ENCODE measurements at regions not wholly inside any gene's neighbourhood (a gene's known extent, or its start where the extent isn't known, plus 50 kb on each side); places are given as distances from the start of the nearest gene placed in this dataset.

- no peak for DNase-seq (ENCODE audit: low read depth)
Measured at GRCh38 chr14:71675900-71676287, 256.3 kb upstream of the RGS6 start.

GRCh38 chr14:71680736-71681387 lies 251.4 kb upstream of the RGS6 start:
- DNase-seq (ENCODE audit: low read depth): no peak

GRCh38 chr14:71682337-71682736 lies 249.9 kb upstream of the RGS6 start:
- no peak for DNase-seq (ENCODE audit: low read depth)

- no peak for DNase-seq (ENCODE audit: low read depth)
Measured at GRCh38 chr14:71684323-71684722, 247.9 kb upstream of the RGS6 start.

- no peak for DNase-seq (ENCODE audit: low read depth)
Measured at GRCh38 chr14:71686677-71687076, 245.6 kb upstream of the RGS6 start.

- no peak for DNase-seq (ENCODE audit: low read depth)
Measured at GRCh38 chr14:71687166-71687831, 244.9 kb upstream of the RGS6 start.

GRCh38 chr14:71688576-71688975 lies 243.7 kb upstream of the RGS6 start:
- DNase-seq (ENCODE audit: low read depth): no peak

- DNase-seq (ENCODE audit: low read depth): no peak
Measured at GRCh38 chr14:71690478-71690877, 241.8 kb upstream of the RGS6 start.

GRCh38 chr14:71692496-71692895 lies 239.7 kb upstream of the RGS6 start:
- no peak for DNase-seq (ENCODE audit: low read depth)

GRCh38 chr14:71693381-71693780 lies 238.8 kb upstream of the RGS6 start:
- DNase-seq (ENCODE audit: low read depth): no peak

GRCh38 chr14:71694591-71695530 lies 237.4 kb upstream of the RGS6 start:
- DNase-seq (ENCODE audit: low read depth): no peak

GRCh38 chr14:71695611-71696350 lies 236.4 kb upstream of the RGS6 start:
- DNase-seq (ENCODE audit: low read depth): no peak

- DNase-seq (ENCODE audit: low read depth): no peak
Measured at GRCh38 chr14:71698027-71698426, 234.2 kb upstream of the RGS6 start.

GRCh38 chr14:71698673-71699072 lies 233.6 kb upstream of the RGS6 start:
- no peak for DNase-seq (ENCODE audit: low read depth)

GRCh38 chr14:71701990-71702389 lies 230.2 kb upstream of the RGS6 start:
- DNase-seq (ENCODE audit: low read depth): no peak

- no peak for DNase-seq (ENCODE audit: low read depth)
Measured at GRCh38 chr14:71702786-71703185, 229.4 kb upstream of the RGS6 start.

GRCh38 chr14:71703477-71703876 lies 228.8 kb upstream of the RGS6 start:
- DNase-seq (ENCODE audit: low read depth): no peak

GRCh38 chr14:71704210-71704609 lies 228.0 kb upstream of the RGS6 start:
- no peak for DNase-seq (ENCODE audit: low read depth)

- DNase-seq (ENCODE audit: low read depth): no peak
Measured at GRCh38 chr14:71705460-71705859, 226.8 kb upstream of the RGS6 start.

- no peak for DNase-seq (ENCODE audit: low read depth)
Measured at GRCh38 chr14:71709076-71709475, 223.2 kb upstream of the RGS6 start.

GRCh38 chr14:71709987-71710386 lies 222.2 kb upstream of the RGS6 start:
- DNase-seq (ENCODE audit: low read depth): no peak

GRCh38 chr14:71711125-71711524 lies 221.1 kb upstream of the RGS6 start:
- no peak for DNase-seq (ENCODE audit: low read depth)
